PC-3 (cell line): ENCODE measurements at regions not wholly inside any gene's neighbourhood (a gene's known extent, or its start where the extent isn't known, plus 50 kb on each side); places are given as distances from the start of the nearest gene placed in this dataset.

ENCODE experiments used
- ATAC-seq: fragments of 200-7000 bp; cut with Tn5 transposase; 2 replicates; pipeline ENCODE4 v1.9.1; 2020; ENCODE audit warnings: mild to moderate bottlenecking, moderate library complexity
- BruUV-seq: library from RNA; stranded (reverse); fragments of 400-500 nt; replicated peaks from 2 replicates; lab custom pipeline; 2021; lab: Mats Ljungman, UMichigan
- CTCF ChIA-PET: fragments of 300-600 bp; sonication (Branson Sonifier 250); formaldehyde crosslinking; loops from one replicate; lab custom pipeline; 2022; ENCODE audit warnings: antibody characterized with exemption; lab: Charles Lee
- POLR2A ChIA-PET: fragments of 300-600 bp; sonication (Branson Sonifier 250); formaldehyde crosslinking; loops from one replicate; lab custom pipeline; 2022; ENCODE audit warnings: antibody characterized with exemption; ENCODE audit not compliant: unreplicated experiment; lab: Charles Lee
- DNase-seq: peaks from one replicate; pipeline ENCODE4 v3.0.0-alpha.2; 2015
- H2AFZ ChIP-seq: fragments of 300-600 bp; sonication (generic); 2 replicates; pipeline ENCODE4 v1.6.0; 2016; ENCODE audit warnings: antibody characterized with exemption, low read length
- H3F3A ChIP-seq: fragments of 300-600 bp; sonication (generic); one replicate; pipeline ENCODE4 v1.6.0; 2017; ENCODE audit warnings: antibody characterized with exemption, low read length, control low read depth, mild to moderate bottlenecking; ENCODE audit not compliant: unreplicated experiment
- H3K27ac ChIP-seq: fragments of 300-600 bp; sonication (generic); 2 replicates; pipeline ENCODE4 v1.5.1; 2016; ENCODE audit warnings: mild to moderate bottlenecking, low read length
- H3K27me3 ChIP-seq: fragments of 300-600 bp; sonication (generic); 2 replicates; pipeline ENCODE4 v1.6.1; 2016; ENCODE audit warnings: low read length, mixed read lengths
- H3K36me3 ChIP-seq: fragments of 300-600 bp; sonication (generic); 2 replicates; pipeline ENCODE4 v1.6.1; 2016; ENCODE audit warnings: low read depth, mixed run types, low read length, mixed read lengths
- H3K4me1 ChIP-seq: fragments of 300-600 bp; sonication (generic); 2 replicates; pipeline ENCODE4 v1.5.1; 2016; ENCODE audit warnings: low read length; ENCODE audit not compliant: insufficient read depth
- H3K4me2 ChIP-seq: fragments of 300-600 bp; sonication (generic); 2 replicates; pipeline ENCODE4 v1.6.0; 2016; ENCODE audit warnings: low read length
- H3K4me3 ChIP-seq: fragments of 300-600 bp; sonication (generic); 2 replicates; pipeline ENCODE4 v1.5.1; 2016; ENCODE audit warnings: mild to moderate bottlenecking, low read length, mixed read lengths
- H3K79me2 ChIP-seq: fragments of 300-600 bp; sonication (generic); 2 replicates; pipeline ENCODE4 v1.6.1; 2017; ENCODE audit warnings: low read length, mixed read lengths
- H3K9ac ChIP-seq: fragments of 300-600 bp; sonication (generic); 2 replicates; pipeline ENCODE4 v1.6.0; 2016; ENCODE audit warnings: mild to moderate bottlenecking, low read length
- H3K9me2 ChIP-seq: fragments of 300-600 bp; sonication (generic); replicated peaks from 2 replicates; pipeline ENCODE4 v1.6.1; 2016; ENCODE audit warnings: mixed run types, low read length, mixed read lengths
- H3K9me3 ChIP-seq: fragments of 300-600 bp; sonication (generic); 2 replicates; pipeline ENCODE4 v1.6.1; 2016; ENCODE audit warnings: low read length, mixed read lengths
- H4K20me1 ChIP-seq: fragments of 300-600 bp; sonication (generic); 2 replicates; pipeline ENCODE4 v1.6.1; 2016; ENCODE audit warnings: low read length, mixed read lengths
- EZH2 ChIP-seq: fragments of 300-600 bp; sonication (generic); IDR thresholded peaks from one replicate; pipeline ENCODE4 v1.6.1; 2017; ENCODE audit warnings: antibody characterized with exemption, mild to moderate bottlenecking, low read length; ENCODE audit not compliant: unreplicated experiment
- EZH2phosphoT487 ChIP-seq: fragments of 300-600 bp; sonication (generic); IDR thresholded peaks from 2 replicates; pipeline ENCODE4 v1.6.1; 2018; ENCODE audit warnings: mild to moderate bottlenecking, antibody characterized with exemption, low read length, borderline replicate concordance
- intact Hi-C: fragments of 100-400 bp; cut with micrococcal nuclease; formaldehyde crosslinking; loops from 2 replicates; pipeline ENCODE4 v1.9.0; 2023
- TF ChIP-seq, protein P1 (sequence below): fragments of 300-600 bp; sonication (generic); conservative IDR thresholded peaks from 2 replicates; pipeline ENCODE4 v1.5.1; 2017; ENCODE audit warnings: antibody characterized with exemption, low read depth, mild to moderate bottlenecking, low read length

GRCh38 chr3:193829781-193830180 is 236.8 kb downstream of the OPA1 start:
- no TSS peak for BruUV-seq
- Histone ChIP-seq H3K27ac (peak overlapping the region; percentile 86), H4K20me1 (no peaks in the 10 kb centered on the region), H2AFZ (no peak overlapping the region), H3K9me2 (no peaks in the 10 kb centered on the region), H3F3A (no peaks in the 10 kb centered on the region), H3K4me2 (peak overlapping the region; percentile 30), H3K4me1 (peaks cover 50% of the 10 kb centered on the region), H3K27me3 (no peaks in the 10 kb centered on the region), H3K36me3 (no peaks in the 10 kb centered on the region), H3K9me3 (no peaks in the 10 kb centered on the region), H3K79me2 (no peaks in the 10 kb centered on the region), H3K9ac (no peak overlapping the region), H3K4me3 (no peak overlapping the region; the same call in 1 of the 2 replicates)
- ChIA-PET POLR2A (no interaction called here), CTCF (no interaction called here)
- peak; percentile 95 for DNase-seq
- ATAC-seq: peak; percentile 85
- no peak for TF ChIP-seq EZH2
- TF ChIP-seq, protein P1, sequence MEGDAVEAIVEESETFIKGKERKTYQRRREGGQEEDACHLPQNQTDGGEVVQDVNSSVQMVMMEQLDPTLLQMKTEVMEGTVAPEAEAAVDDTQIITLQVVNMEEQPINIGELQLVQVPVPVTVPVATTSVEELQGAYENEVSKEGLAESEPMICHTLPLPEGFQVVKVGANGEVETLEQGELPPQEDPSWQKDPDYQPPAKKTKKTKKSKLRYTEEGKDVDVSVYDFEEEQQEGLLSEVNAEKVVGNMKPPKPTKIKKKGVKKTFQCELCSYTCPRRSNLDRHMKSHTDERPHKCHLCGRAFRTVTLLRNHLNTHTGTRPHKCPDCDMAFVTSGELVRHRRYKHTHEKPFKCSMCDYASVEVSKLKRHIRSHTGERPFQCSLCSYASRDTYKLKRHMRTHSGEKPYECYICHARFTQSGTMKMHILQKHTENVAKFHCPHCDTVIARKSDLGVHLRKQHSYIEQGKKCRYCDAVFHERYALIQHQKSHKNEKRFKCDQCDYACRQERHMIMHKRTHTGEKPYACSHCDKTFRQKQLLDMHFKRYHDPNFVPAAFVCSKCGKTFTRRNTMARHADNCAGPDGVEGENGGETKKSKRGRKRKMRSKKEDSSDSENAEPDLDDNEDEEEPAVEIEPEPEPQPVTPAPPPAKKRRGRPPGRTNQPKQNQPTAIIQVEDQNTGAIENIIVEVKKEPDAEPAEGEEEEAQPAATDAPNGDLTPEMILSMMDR: no peak
- TF ChIP-seq EZH2phosphoT487: no peak
- intact Hi-C loops: loop anchor here (2.0 to 5.0 kb wide), 2 partner anchors 43 to 47 kb away; no protein-coding TSS in a partner anchor

GRCh38 chr3:193830791-193831191 is 237.8 kb downstream of the OPA1 start:
- no peaks in the 10 kb centered on the region for H3K27me3 ChIP-seq
- ATAC-seq (no peak), DNase-seq (no peak)
- CTCF ChIA-PET: no interaction called here
- H3K27ac ChIP-seq: peak overlapping the region; percentile 86
- H3K9me2 ChIP-seq: no peaks in the 10 kb centered on the region
- intact Hi-C loops: loop anchor here (5.0 kb wide), 1 partner anchor 48 kb away; no protein-coding TSS in a partner anchor
- H3K36me3 ChIP-seq: no peaks in the 10 kb centered on the region
- no TSS peak for BruUV-seq
- H3K4me2 ChIP-seq: no peak overlapping the region
- no peaks in the 10 kb centered on the region for H3K9me3 ChIP-seq
- no peak overlapping the region for H3K9ac ChIP-seq
- POLR2A ChIA-PET: no interaction called here
- H3K4me1 ChIP-seq: peaks cover 54% of the 10 kb centered on the region
- no peak overlapping the region for H3K4me3 ChIP-seq
- H2AFZ ChIP-seq: no peak overlapping the region
- TF ChIP-seq, protein P1: no peak
- no peak for TF ChIP-seq EZH2phosphoT487
- no peak for TF ChIP-seq EZH2
- no peaks in the 10 kb centered on the region for H3F3A ChIP-seq
- H3K79me2 ChIP-seq: no peaks in the 10 kb centered on the region
- H4K20me1 ChIP-seq: no peaks in the 10 kb centered on the region
